Activated CD8-positive, alpha-beta memory T cell treated with anti-CD3 and anti-CD28 coated beads for 48 hours (primary cell): ENCODE measurements at regions not wholly inside any gene's neighbourhood (a gene's known extent, or its start where the extent isn't known, plus 50 kb on each side); places are given as distances from the start of the nearest gene placed in this dataset.

ENCODE experiments used
- DNase-seq, 3 experiments: peaks; one replicate each; pipeline ENCODE4 v3.0.0-alpha.2; 2020; ENCODE audit warnings: low read depth in 2 of 3, low spot score in 2 of 3

GRCh38 chr6:8506126-8506525, 70.8 kb upstream of the SLC35B3 start:
- no peak for DNase-seq

- DNase-seq = no peak
These were observed 64.2 kb upstream of the SLC35B3 start for GRCh38 chr6:8499540-8499939.

- DNase-seq = no peak
These were observed 59.4 kb upstream of the SLC35B3 start for GRCh38 chr6:8494730-8495129.

GRCh38 chr6:8492536-8493133, 57.3 kb upstream of the SLC35B3 start:
- DNase-seq = no peak
